SK-N-SH (cell line): ENCODE measurements at regions not wholly inside any gene's neighbourhood (a gene's known extent, or its start where the extent isn't known, plus 50 kb on each side); places are given as distances from the start of the nearest gene placed in this dataset.
"Not testable (repeated sequence)": the region's sequence is repeated elsewhere in the genome, so short reads cannot be mapped to it uniquely, and the experiment has no call there.

Experiments used
- CTCF ChIA-PET: fragments of 300-600, 350-600 bp; formaldehyde crosslinking; extraction: SDS; loops from one replicate; lab custom pipeline; 2021; lab: Yijun Ruan, JAX
- POLR2A ChIA-PET: fragments of 350-600 bp; sonication (Branson Sonifier 250); formaldehyde crosslinking; extraction: SDS; loops from one replicate; lab custom pipeline; 2020; ENCODE audit warnings: antibody characterized with exemption, inconsistent platforms; lab: Yijun Ruan, JAX
- DNase-seq: peaks from one replicate; pipeline ENCODE4 v3.0.0; 2012
- H2AFZ ChIP-seq: fragments of 200-600 bp; sonication (generic); 2 replicates; pipeline ENCODE4 v1.8.1; 2016; ENCODE audit warnings: antibody characterized with exemption, mild to moderate bottlenecking, low read depth
- H3F3A ChIP-seq: fragments of 200-600 bp; sonication (generic); replicated peaks from 2 replicates; pipeline ENCODE3; 2016; ENCODE audit warnings: antibody characterized with exemption, mild to moderate bottlenecking; ENCODE audit not compliant: insufficient read depth
- H3K27ac ChIP-seq, 2 experiments: fragments of 200-500 bp in 1 of 2; fragments of 200-600 bp in 1 of 2; sonication (Bioruptor generic) in 1 of 2; sonication (generic), shearing (Covaris generic) in 1 of 2; 2 replicates each; pipeline versions ENCODE4 v1.5.1 to v1.6.1; 2014 to 2016; ENCODE audit warnings: low read depth in 2 of 2, inconsistent platforms in 1 of 2, low read length in 1 of 2, mild to moderate bottlenecking in 1 of 2, mixed read lengths in 1 of 2
- H3K27me3 ChIP-seq: fragments of 200-600 bp; sonication (generic), shearing (Covaris generic); 2 replicates; pipeline ENCODE4 v1.6.1; 2016; ENCODE audit warnings: mixed run types; ENCODE audit not compliant: insufficient read depth
- H3K36me3 ChIP-seq, 2 experiments: fragments of 200-500 bp in 1 of 2; fragments of 200-600 bp in 1 of 2; sonication (Bioruptor generic) in 1 of 2; sonication (generic) in 1 of 2; replicated peaks in 1 of 2; 2 replicates each; pipeline versions ENCODE3 to v1.5.1; 2014 to 2016; ENCODE audit warnings: low read length in 1 of 2, mild to moderate bottlenecking in 1 of 2; ENCODE audit not compliant: insufficient read depth in 2 of 2, control insufficient read depth in 1 of 2
- H3K4me1 ChIP-seq, 2 experiments: fragments of 200-500 bp in 1 of 2; fragments of 200-600 bp in 1 of 2; sonication (Bioruptor generic) in 1 of 2; sonication (generic), shearing (Covaris generic) in 1 of 2; 2 replicates each; pipeline versions ENCODE4 v1.5.1 to v1.6.1; 2014 to 2016; ENCODE audit warnings: low read depth in 1 of 2, low read length in 1 of 2, mixed run types in 1 of 2; ENCODE audit not compliant: insufficient read depth in 2 of 2, control insufficient read depth in 1 of 2
- H3K4me2 ChIP-seq: fragments of 200-600 bp; sonication (generic), shearing (Covaris generic); 2 replicates; pipeline ENCODE4 v1.6.1; 2017; ENCODE audit warnings: mixed run types
- H3K4me3 ChIP-seq, 2 experiments: fragments of 200-500 bp in 1 of 2; fragments of 200-600 bp in 1 of 2; sonication (Bioruptor generic) in 1 of 2; sonication (generic), shearing (Covaris generic) in 1 of 2; 2 replicates each; pipeline versions ENCODE4 v1.5.1 to v1.8.1; 2014 to 2016; ENCODE audit warnings: low read depth in 2 of 2, inconsistent platforms in 1 of 2, low read length in 1 of 2, mild to moderate bottlenecking in 1 of 2, mixed read lengths in 1 of 2, moderate library complexity in 1 of 2
- H3K79me2 ChIP-seq: fragments of 200-600 bp; sonication (generic); 2 replicates; pipeline ENCODE4 v1.8.1; 2017; ENCODE audit warnings: mild to moderate bottlenecking; ENCODE audit not compliant: insufficient read depth
- H3K9ac ChIP-seq: fragments of 200-600 bp; sonication (generic); 2 replicates; pipeline ENCODE4 v1.6.1; 2017; ENCODE audit warnings: mixed run types
- H3K9me2 ChIP-seq: fragments of 200-600 bp; sonication (generic); 2 replicates; pipeline ENCODE4 v1.6.1; 2017; ENCODE audit warnings: mixed run types
- H3K9me3 ChIP-seq: fragments of 200-600 bp; sonication (generic); 2 replicates; pipeline ENCODE4 v1.6.1; 2017; ENCODE audit warnings: mixed run types, mild to moderate bottlenecking, moderate library complexity
- H4K20me1 ChIP-seq: fragments of 200-600 bp; sonication (generic); 2 replicates; pipeline ENCODE4 v1.6.1; 2017; ENCODE audit warnings: mild to moderate bottlenecking, mixed run types; ENCODE audit not compliant: insufficient read depth
- CHD2 ChIP-seq: fragments of 150-350 bp; IDR thresholded peaks from 2 replicates; pipeline ENCODE4 v1.6.1; 2018; ENCODE audit warnings: low read length; ENCODE audit not compliant: partially characterized antibody
- ELF1 ChIP-seq: IDR thresholded peaks from 2 replicates; pipeline ENCODE4 v1.4.0; 2012
- FOXJ3 ChIP-seq: sonication (generic); formaldehyde crosslinking; IDR thresholded peaks from 2 replicates; pipeline ENCODE4 v1.5.1; 2020; ENCODE audit warnings: mild to moderate bottlenecking, missing genetic modification reagents
- FOXM1 ChIP-seq: IDR thresholded peaks from 2 replicates; pipeline ENCODE4 v1.4.0; 2012; ENCODE audit warnings: low read depth, mild to moderate bottlenecking
- GABPA ChIP-seq: IDR thresholded peaks from 2 replicates; pipeline ENCODE4 v1.4.0; 2012; ENCODE audit warnings: low read depth, mild to moderate bottlenecking
- GATA2 ChIP-seq: sonication (generic); formaldehyde crosslinking; IDR thresholded peaks from 2 replicates; pipeline ENCODE4 v1.5.0; 2020; ENCODE audit warnings: mild to moderate bottlenecking, missing genetic modification reagents
- JUND ChIP-seq: IDR thresholded peaks from 2 replicates; pipeline ENCODE4 v1.4.0; 2012
- MAX ChIP-seq: IDR thresholded peaks from 2 replicates; pipeline ENCODE4 v1.4.0; 2012; ENCODE audit warnings: low read depth
- MEF2A ChIP-seq: IDR thresholded peaks from 2 replicates; pipeline ENCODE4 v1.4.0; 2012; ENCODE audit warnings: low read depth, borderline replicate concordance
- PBX3 ChIP-seq: IDR thresholded peaks from 2 replicates; pipeline ENCODE4; 2012
- RAD21 ChIP-seq: IDR thresholded peaks from 2 replicates; pipeline ENCODE4 v1.6.1; 2012; ENCODE audit warnings: mild to moderate bottlenecking, low read length
- TAF1 ChIP-seq: IDR thresholded peaks from 2 replicates; pipeline ENCODE4 v1.6.1; 2012; ENCODE audit warnings: low read depth, mild to moderate bottlenecking, low read length, moderate library complexity, borderline replicate concordance
- USF1 ChIP-seq: IDR thresholded peaks from 2 replicates; pipeline ENCODE4 v1.4.0; 2012; ENCODE audit warnings: low read depth, borderline replicate concordance
- ZBTB33 ChIP-seq: IDR thresholded peaks from 2 replicates; pipeline ENCODE4 v1.4.0; 2012; ENCODE audit warnings: low read depth, borderline replicate concordance
- WGBS: methylation state at CpG from one replicate; pipeline ENCODE4 v1.1.6; 2017; ENCODE audit warnings: low lambda C conversion rate; 5-methylcytosine and 5-hydroxymethylcytosine counted together

- Histone ChIP-seq H3K9ac (no peak overlapping the region), H3K36me3 (no peaks in the 10 kb centered on the region), H3K4me1 (no peaks in the 10 kb centered on the region), H3K9me3 (no peaks in the 10 kb centered on the region), H3K9me2 (no peaks in the 10 kb centered on the region), H3K27ac (no peak overlapping the region), H3K79me2 (no peaks in the 10 kb centered on the region), H2AFZ (no peak overlapping the region), H3K4me2 (no peak overlapping the region), H4K20me1 (no peaks in the 10 kb centered on the region), H3F3A (no peaks in the 10 kb centered on the region), H3K4me3 (no peak overlapping the region), H3K27me3 (no peaks in the 10 kb centered on the region)
- TF ChIP-seq ZBTB33 = no peak
- no peak for TF ChIP-seq MAX
- no peak for TF ChIP-seq CHD2
- no peak for TF ChIP-seq GABPA
- TF ChIP-seq JUND = no peak
- TF ChIP-seq ELF1 = no peak
- 0% methylated on average over 1 of the region's 1 CpG for WGBS
- ChIA-PET CTCF (no interaction called here), POLR2A (no interaction called here)
- no peak for DNase-seq
These were observed 1088.3 kb downstream of the SORCS3 start for GRCh38 chr10:105729428-105729827.

GRCh38 chr10:105727586-105727985 is 1086.5 kb downstream of the SORCS3 start:
- H3K4me1 ChIP-seq, H3K9ac ChIP-seq, H3F3A ChIP-seq, H3K36me3 ChIP-seq, H3K9me2 ChIP-seq, H3K4me3 ChIP-seq, H3K27me3 ChIP-seq, H3K4me2 ChIP-seq, H4K20me1 ChIP-seq, H2AFZ ChIP-seq, POLR2A ChIA-PET, H3K27ac ChIP-seq, H3K79me2 ChIP-seq, DNase-seq, H3K9me3 ChIP-seq: not testable (repeated sequence)
- WGBS = 12% methylated on average over 2 of the region's 2 CpGs
- CTCF ChIA-PET = interaction anchor here (1.0 kb wide), 1 partner anchor 16 kb away, joined by 3 read pairs; no protein-coding TSS in a partner anchor

GRCh38 chr10:105727131-105727530 is 1086.0 kb downstream of the SORCS3 start:
- WGBS = 38% methylated on average over 2 of the region's 2 CpGs
- H3K36me3 ChIP-seq = no peaks in the 10 kb centered on the region
- H3K4me1 ChIP-seq = no peaks in the 10 kb centered on the region
- POLR2A ChIA-PET = no interaction called here
- H4K20me1 ChIP-seq = no peaks in the 10 kb centered on the region
- no peak overlapping the region for H3K4me2 ChIP-seq
- no peak for TF ChIP-seq GATA2 (CRISPR knock-in tag)
- no peak for TF ChIP-seq ZBTB33
- TF ChIP-seq USF1 = no peak
- no peak for TF ChIP-seq MEF2A
- TF ChIP-seq TAF1 = no peak
- no peak for TF ChIP-seq RAD21
- no peak for TF ChIP-seq FOXJ3 (CRISPR knock-in tag)
- no peak for TF ChIP-seq PBX3
- no peak for TF ChIP-seq FOXM1
- TF ChIP-seq, all 33 proteins: peak for 0
- no peak overlapping the region for H3K4me3 ChIP-seq
- no peaks in the 10 kb centered on the region for H3K9me3 ChIP-seq
- H3K27ac ChIP-seq = no peak overlapping the region
- H3K79me2 ChIP-seq = no peaks in the 10 kb centered on the region
- no peaks in the 10 kb centered on the region for H3F3A ChIP-seq
- H3K27me3 ChIP-seq = no peaks in the 10 kb centered on the region
- H2AFZ ChIP-seq = no peak overlapping the region
- CTCF ChIA-PET = interaction anchor here (1.0 kb wide), 1 partner anchor 17 kb away, joined by 3 read pairs; no protein-coding TSS in a partner anchor
- DNase-seq = no peak
- H3K9me2 ChIP-seq = no peaks in the 10 kb centered on the region
- no peak overlapping the region for H3K9ac ChIP-seq
